DND-41 (cell line): ENCODE measurements at regions not wholly inside any gene's neighbourhood (a gene's known extent, or its start where the extent isn't known, plus 50 kb on each side); places are given as distances from the start of the nearest gene placed in this dataset.

Experiments used
- ATAC-seq: fragments of 200-7000 bp; cut with Tn5 transposase; 3 replicates; pipeline ENCODE4 v1.9.1; 2021; ENCODE audit warnings: low read depth; ENCODE audit not compliant: insufficient read depth
- DNase-seq: peaks from one replicate; pipeline ENCODE4 v3.0.0-alpha.2; 2020
- H2AFZ ChIP-seq: 2 replicates; pipeline ENCODE4 v1.6.0; 2012; ENCODE audit warnings: low read depth, low read length
- H3K27ac ChIP-seq: 2 replicates; pipeline ENCODE4 v1.5.1; 2012; ENCODE audit warnings: low read length, inconsistent platforms
- H3K27me3 ChIP-seq: fragments of 200-600 bp; sonication (generic); 2 replicates; pipeline ENCODE4 v1.6.0; 2012; ENCODE audit warnings: low read length, mild to moderate bottlenecking, inconsistent platforms; ENCODE audit not compliant: insufficient read depth, poor library complexity
- H3K36me3 ChIP-seq: 2 replicates; pipeline ENCODE4 v1.5.1; 2012; ENCODE audit warnings: low read length, inconsistent platforms; ENCODE audit not compliant: insufficient read depth
- H3K4me1 ChIP-seq: 2 replicates; pipeline ENCODE4 v1.5.1; 2012; ENCODE audit warnings: mild to moderate bottlenecking, low read length; ENCODE audit not compliant: insufficient read depth
- H3K4me2 ChIP-seq: 2 replicates; pipeline ENCODE4 v1.6.0; 2012; ENCODE audit warnings: mild to moderate bottlenecking, moderate library complexity, low read length, inconsistent platforms; ENCODE audit not compliant: insufficient read depth
- H3K4me3 ChIP-seq, 2 experiments: fragments of 200-600 bp in 1 of 2; shearing (Covaris generic) in 1 of 2; 2 replicates each; pipeline ENCODE4 v1.5.1; 2012 to 2016; ENCODE audit warnings: inconsistent platforms in 2 of 2, low read length in 2 of 2, mild to moderate bottlenecking in 2 of 2, low read depth in 1 of 2, moderate library complexity in 1 of 2
- H3K79me2 ChIP-seq: 2 replicates; pipeline ENCODE4 v1.6.0; 2012; ENCODE audit warnings: low read length, inconsistent platforms; ENCODE audit not compliant: insufficient read depth
- H3K9ac ChIP-seq: 2 replicates; pipeline ENCODE4 v1.6.0; 2012; ENCODE audit warnings: low read depth, mild to moderate bottlenecking, inconsistent platforms, low read length, moderate library complexity
- H3K9me3 ChIP-seq: 2 replicates; pipeline ENCODE4 v1.5.1; 2012; ENCODE audit warnings: low read length, moderate library complexity, mild to moderate bottlenecking, inconsistent platforms; ENCODE audit not compliant: insufficient read depth, severe bottlenecking
- H4K20me1 ChIP-seq: 2 replicates; pipeline ENCODE4 v1.6.0; 2012; ENCODE audit warnings: low read length; ENCODE audit not compliant: insufficient read depth
- EZH2 ChIP-seq: IDR thresholded peaks from 3 replicates; pipeline ENCODE4 v1.6.1; 2012; ENCODE audit warnings: borderline replicate concordance, low read depth, mild to moderate bottlenecking, moderate library complexity, low read length, inconsistent platforms; ENCODE audit not compliant: severe bottlenecking
- TF ChIP-seq, protein P1 (sequence below): IDR thresholded peaks from 2 replicates; pipeline ENCODE4 v1.5.1; 2012; ENCODE audit warnings: borderline replicate concordance, low read length, moderate library complexity, mild to moderate bottlenecking; ENCODE audit not compliant: poor library complexity, severe bottlenecking; ENCODE audit errors: extremely low read depth

GRCh38 chr12:34404377-34405285 is 382.3 kb downstream of the ALG10 start:
- Histone ChIP-seq H3K27me3 (no peaks in the 10 kb centered on the region), H3K9me3 (peaks cover 46% of the 10 kb centered on the region), H3K36me3 (no peaks in the 10 kb centered on the region), H2AFZ (no peak overlapping the region), H3K27ac (no peak overlapping the region), H3K4me3 (no peak overlapping the region), H3K79me2 (no peaks in the 10 kb centered on the region), H3K9ac (no peak overlapping the region), H4K20me1 (no peaks in the 10 kb centered on the region), H3K4me1 (no peaks in the 10 kb centered on the region), H3K4me2 (no peak overlapping the region)
- no peak for DNase-seq
- no peak for TF ChIP-seq EZH2
- TF ChIP-seq, protein P1, sequence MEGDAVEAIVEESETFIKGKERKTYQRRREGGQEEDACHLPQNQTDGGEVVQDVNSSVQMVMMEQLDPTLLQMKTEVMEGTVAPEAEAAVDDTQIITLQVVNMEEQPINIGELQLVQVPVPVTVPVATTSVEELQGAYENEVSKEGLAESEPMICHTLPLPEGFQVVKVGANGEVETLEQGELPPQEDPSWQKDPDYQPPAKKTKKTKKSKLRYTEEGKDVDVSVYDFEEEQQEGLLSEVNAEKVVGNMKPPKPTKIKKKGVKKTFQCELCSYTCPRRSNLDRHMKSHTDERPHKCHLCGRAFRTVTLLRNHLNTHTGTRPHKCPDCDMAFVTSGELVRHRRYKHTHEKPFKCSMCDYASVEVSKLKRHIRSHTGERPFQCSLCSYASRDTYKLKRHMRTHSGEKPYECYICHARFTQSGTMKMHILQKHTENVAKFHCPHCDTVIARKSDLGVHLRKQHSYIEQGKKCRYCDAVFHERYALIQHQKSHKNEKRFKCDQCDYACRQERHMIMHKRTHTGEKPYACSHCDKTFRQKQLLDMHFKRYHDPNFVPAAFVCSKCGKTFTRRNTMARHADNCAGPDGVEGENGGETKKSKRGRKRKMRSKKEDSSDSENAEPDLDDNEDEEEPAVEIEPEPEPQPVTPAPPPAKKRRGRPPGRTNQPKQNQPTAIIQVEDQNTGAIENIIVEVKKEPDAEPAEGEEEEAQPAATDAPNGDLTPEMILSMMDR = no peak
- ATAC-seq = no peak

DNA sequence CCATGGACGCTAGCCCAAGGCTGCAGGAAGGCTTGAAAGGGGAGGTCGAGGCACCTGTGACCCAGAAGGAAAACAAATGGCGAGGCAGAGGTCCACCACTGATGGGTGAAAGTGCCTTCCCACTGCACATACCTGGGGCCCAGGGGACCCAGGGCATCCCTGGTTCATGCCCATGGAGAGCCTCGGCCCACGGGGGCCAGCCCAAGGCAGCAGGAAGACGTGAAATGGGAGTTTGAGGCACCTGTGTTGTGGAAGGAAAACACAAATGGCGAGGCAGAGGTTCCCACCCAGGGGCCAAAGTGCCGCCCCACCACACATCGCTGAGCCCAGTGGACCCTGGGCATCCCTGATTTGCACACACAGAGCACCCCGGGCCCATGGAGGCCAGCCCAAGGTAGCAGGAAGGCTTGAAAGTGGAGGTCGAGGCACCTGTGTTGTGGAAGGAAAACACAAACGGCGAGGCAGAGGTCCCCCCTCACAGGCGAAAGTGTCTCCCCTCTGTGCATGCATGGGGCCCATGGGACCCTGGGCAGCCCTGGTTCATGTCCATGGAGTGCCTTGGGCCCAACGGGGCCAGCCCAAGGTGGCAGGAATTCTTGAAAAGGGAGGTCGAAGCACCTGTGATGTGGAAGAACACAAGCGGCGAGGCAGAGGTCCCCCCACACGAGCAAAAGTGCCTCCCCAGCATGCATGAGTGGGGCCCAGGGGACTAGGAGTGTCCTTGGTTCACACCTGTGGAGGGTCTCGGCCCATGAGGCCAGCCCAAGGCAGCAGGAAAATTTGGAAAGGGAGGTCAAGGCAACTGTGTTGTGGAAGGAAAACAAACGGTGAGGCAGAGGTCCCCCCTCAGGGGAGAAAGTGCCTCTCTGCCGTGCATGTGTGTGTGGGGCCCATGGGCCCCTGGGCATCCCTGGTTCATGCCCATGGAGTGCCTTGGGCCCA is 383.3 kb downstream of the ALG10 start:
- no peak for TF ChIP-seq EZH2
- TF ChIP-seq, protein P1 = no peak
- Histone ChIP-seq H2AFZ (no peak overlapping the region), H3K36me3 (no peaks in the 10 kb centered on the region), H3K9me3 (peaks cover 42% of the 10 kb centered on the region), H3K9ac (no peak overlapping the region), H3K4me1 (no peaks in the 10 kb centered on the region), H3K27me3 (no peaks in the 10 kb centered on the region), H3K4me2 (no peak overlapping the region), H3K27ac (no peak overlapping the region), H3K4me3 (no peak overlapping the region), H4K20me1 (no peaks in the 10 kb centered on the region), H3K79me2 (no peaks in the 10 kb centered on the region)
- ATAC-seq (no peak), DNase-seq (no peak)

GRCh38 chr12:34406228-34406995 is 384.1 kb downstream of the ALG10 start:
- TF ChIP-seq EZH2 = no peak
- TF ChIP-seq, protein P1 = no peak
- peaks cover 42% of the 10 kb centered on the region for H3K9me3 ChIP-seq
- ATAC-seq = no peak

More at GRCh38 chr12:34406228-34406995, 384.1 kb downstream of the ALG10 start:
- Histone ChIP-seq H4K20me1 (no peaks in the 10 kb centered on the region), H3K4me1 (no peaks in the 10 kb centered on the region), H3K27ac (no peak overlapping the region), H3K36me3 (no peaks in the 10 kb centered on the region), H3K27me3 (no peaks in the 10 kb centered on the region), H2AFZ (no peak overlapping the region), H3K4me3 (no peak overlapping the region), H3K4me2 (no peak overlapping the region), H3K79me2 (no peaks in the 10 kb centered on the region), H3K9ac (no peak overlapping the region)
- DNase-seq = no peak
